SK-N-SH (cell line): ENCODE measurements at regions not wholly inside any gene's neighbourhood (a gene's known extent, or its start where the extent isn't known, plus 50 kb on each side); places are given as distances from the start of the nearest gene placed in this dataset.
A peak's percentile ranks its signal among the peaks of the same experiment; 100 is the strongest.

ENCODE experiments used
- CTCF ChIA-PET: fragments of 300-600, 350-600 bp; formaldehyde crosslinking; extraction: SDS; loops from one replicate; lab custom pipeline; 2021; lab: Yijun Ruan, JAX
- POLR2A ChIA-PET: fragments of 350-600 bp; sonication (Branson Sonifier 250); formaldehyde crosslinking; extraction: SDS; loops from one replicate; lab custom pipeline; 2020; ENCODE audit warnings: antibody characterized with exemption, inconsistent platforms; lab: Yijun Ruan, JAX
- DNase-seq: peaks from one replicate; pipeline ENCODE4 v3.0.0; 2012
- H2AFZ ChIP-seq: fragments of 200-600 bp; sonication (generic); 2 replicates; pipeline ENCODE4 v1.8.1; 2016; ENCODE audit warnings: antibody characterized with exemption, mild to moderate bottlenecking, low read depth
- H3F3A ChIP-seq: fragments of 200-600 bp; sonication (generic); replicated peaks from 2 replicates; pipeline ENCODE3; 2016; ENCODE audit warnings: antibody characterized with exemption, mild to moderate bottlenecking; ENCODE audit not compliant: insufficient read depth
- H3K27ac ChIP-seq, 2 experiments: fragments of 200-500 bp in 1 of 2; fragments of 200-600 bp in 1 of 2; sonication (Bioruptor generic) in 1 of 2; sonication (generic), shearing (Covaris generic) in 1 of 2; 2 replicates each; pipeline versions ENCODE4 v1.5.1 to v1.6.1; 2014 to 2016; ENCODE audit warnings: low read depth in 2 of 2, inconsistent platforms in 1 of 2, low read length in 1 of 2, mild to moderate bottlenecking in 1 of 2, mixed read lengths in 1 of 2
- H3K27me3 ChIP-seq: fragments of 200-600 bp; sonication (generic), shearing (Covaris generic); 2 replicates; pipeline ENCODE4 v1.6.1; 2016; ENCODE audit warnings: mixed run types; ENCODE audit not compliant: insufficient read depth
- H3K36me3 ChIP-seq, 2 experiments: fragments of 200-500 bp in 1 of 2; fragments of 200-600 bp in 1 of 2; sonication (Bioruptor generic) in 1 of 2; sonication (generic) in 1 of 2; replicated peaks in 1 of 2; 2 replicates each; pipeline versions ENCODE3 to v1.5.1; 2014 to 2016; ENCODE audit warnings: low read length in 1 of 2, mild to moderate bottlenecking in 1 of 2; ENCODE audit not compliant: insufficient read depth in 2 of 2, control insufficient read depth in 1 of 2
- H3K4me1 ChIP-seq, 2 experiments: fragments of 200-500 bp in 1 of 2; fragments of 200-600 bp in 1 of 2; sonication (Bioruptor generic) in 1 of 2; sonication (generic), shearing (Covaris generic) in 1 of 2; 2 replicates each; pipeline versions ENCODE4 v1.5.1 to v1.6.1; 2014 to 2016; ENCODE audit warnings: low read depth in 1 of 2, low read length in 1 of 2, mixed run types in 1 of 2; ENCODE audit not compliant: insufficient read depth in 2 of 2, control insufficient read depth in 1 of 2
- H3K4me2 ChIP-seq: fragments of 200-600 bp; sonication (generic), shearing (Covaris generic); 2 replicates; pipeline ENCODE4 v1.6.1; 2017; ENCODE audit warnings: mixed run types
- H3K4me3 ChIP-seq, 2 experiments: fragments of 200-500 bp in 1 of 2; fragments of 200-600 bp in 1 of 2; sonication (Bioruptor generic) in 1 of 2; sonication (generic), shearing (Covaris generic) in 1 of 2; 2 replicates each; pipeline versions ENCODE4 v1.5.1 to v1.8.1; 2014 to 2016; ENCODE audit warnings: low read depth in 2 of 2, inconsistent platforms in 1 of 2, low read length in 1 of 2, mild to moderate bottlenecking in 1 of 2, mixed read lengths in 1 of 2, moderate library complexity in 1 of 2
- H3K79me2 ChIP-seq: fragments of 200-600 bp; sonication (generic); 2 replicates; pipeline ENCODE4 v1.8.1; 2017; ENCODE audit warnings: mild to moderate bottlenecking; ENCODE audit not compliant: insufficient read depth
- H3K9ac ChIP-seq: fragments of 200-600 bp; sonication (generic); 2 replicates; pipeline ENCODE4 v1.6.1; 2017; ENCODE audit warnings: mixed run types
- H3K9me2 ChIP-seq: fragments of 200-600 bp; sonication (generic); 2 replicates; pipeline ENCODE4 v1.6.1; 2017; ENCODE audit warnings: mixed run types
- H3K9me3 ChIP-seq: fragments of 200-600 bp; sonication (generic); 2 replicates; pipeline ENCODE4 v1.6.1; 2017; ENCODE audit warnings: mixed run types, mild to moderate bottlenecking, moderate library complexity
- H4K20me1 ChIP-seq: fragments of 200-600 bp; sonication (generic); 2 replicates; pipeline ENCODE4 v1.6.1; 2017; ENCODE audit warnings: mild to moderate bottlenecking, mixed run types; ENCODE audit not compliant: insufficient read depth
- CHD2 ChIP-seq: fragments of 150-350 bp; IDR thresholded peaks from 2 replicates; pipeline ENCODE4 v1.6.1; 2018; ENCODE audit warnings: low read length; ENCODE audit not compliant: partially characterized antibody
- FOXJ3 ChIP-seq: sonication (generic); formaldehyde crosslinking; IDR thresholded peaks from 2 replicates; pipeline ENCODE4 v1.5.1; 2020; ENCODE audit warnings: mild to moderate bottlenecking, missing genetic modification reagents
- FOXM1 ChIP-seq: IDR thresholded peaks from 2 replicates; pipeline ENCODE4 v1.4.0; 2012; ENCODE audit warnings: low read depth, mild to moderate bottlenecking
- GATA2 ChIP-seq: sonication (generic); formaldehyde crosslinking; IDR thresholded peaks from 2 replicates; pipeline ENCODE4 v1.5.0; 2020; ENCODE audit warnings: mild to moderate bottlenecking, missing genetic modification reagents
- MEF2A ChIP-seq: IDR thresholded peaks from 2 replicates; pipeline ENCODE4 v1.4.0; 2012; ENCODE audit warnings: low read depth, borderline replicate concordance
- MXI1 ChIP-seq: IDR thresholded peaks from 2 replicates; pipeline ENCODE4 v1.6.1; 2012; ENCODE audit warnings: mild to moderate bottlenecking, low read depth, low read length, improper control_type of control experiment
- RAD21 ChIP-seq: IDR thresholded peaks from 2 replicates; pipeline ENCODE4 v1.6.1; 2012; ENCODE audit warnings: mild to moderate bottlenecking, low read length
- RXRA ChIP-seq: IDR thresholded peaks from 2 replicates; pipeline ENCODE4 v1.4.0; 2012; ENCODE audit warnings: low read depth, mild to moderate bottlenecking, borderline replicate concordance
- TCF12 ChIP-seq: IDR thresholded peaks from 2 replicates; pipeline ENCODE4 v1.4.0; 2012
- WGBS: methylation state at CpG from one replicate; pipeline ENCODE4 v1.1.6; 2017; ENCODE audit warnings: low lambda C conversion rate; 5-methylcytosine and 5-hydroxymethylcytosine counted together
- TF ChIP-seq, protein P1 (sequence below): IDR thresholded peaks from 2 replicates; pipeline ENCODE4 v1.6.1; 2012; ENCODE audit warnings: mild to moderate bottlenecking, low read depth, low read length, moderate library complexity
- TF ChIP-seq, protein P2 (sequence below): fragments of 150-350 bp; IDR thresholded peaks from 2 replicates; pipeline ENCODE4 v1.6.1; 2016; ENCODE audit warnings: mild to moderate bottlenecking, low read depth, low read length
- TF ChIP-seq, protein P3 (sequence below): fragments of 200-600 bp; sonication (generic); IDR thresholded peaks from 2 replicates; pipeline ENCODE4 v1.6.1; 2017; ENCODE audit warnings: antibody characterized with exemption, mild to moderate bottlenecking, moderate library complexity

DNA sequence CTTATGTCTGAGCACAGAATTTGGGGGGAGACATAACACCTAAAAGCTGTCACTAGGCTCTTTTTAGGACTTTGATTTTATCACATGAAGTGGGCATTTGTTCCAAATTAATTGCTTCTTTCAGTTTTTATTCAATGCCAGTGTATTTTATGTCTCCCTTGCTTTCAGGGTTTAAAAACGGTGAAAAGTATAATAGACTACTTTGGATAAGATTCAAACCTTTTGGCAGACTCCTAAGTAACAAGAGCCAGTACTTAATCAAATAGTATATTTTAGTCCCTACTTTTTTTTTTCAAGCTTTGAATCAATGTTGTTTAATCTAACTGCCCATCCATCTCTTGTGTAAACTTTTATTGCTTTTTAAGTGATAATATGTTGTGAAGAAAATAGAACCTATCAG is 847.2 kb upstream of the DPPA4 start:
- Histone ChIP-seq H3K4me2 (no peak overlapping the region), H3K9me3 (peaks cover 4% of the 10 kb centered on the region; the same call in 1 of the 2 replicates), H3K27me3 (no peaks in the 10 kb centered on the region), H4K20me1 (no peaks in the 10 kb centered on the region), H3K4me1 (no peaks in the 10 kb centered on the region; a peak in 1 of 4 replicates), H3K79me2 (no peaks in the 10 kb centered on the region; the same call in 1 of the 2 replicates), H3K9ac (no peak overlapping the region), H3K9me2 (no peaks in the 10 kb centered on the region), H3K36me3 (no peaks in the 10 kb centered on the region), H2AFZ (peak overlapping the region; percentile 67; the same call in 1 of the 2 replicates), H3K4me3 (no peak overlapping the region), H3K27ac (no peak overlapping the region), H3F3A (no peaks in the 10 kb centered on the region)
- 26% methylated on average over 1 of the region's 1 CpG for WGBS
- POLR2A ChIA-PET = no interaction called here
- DNase-seq = no peak
- CTCF ChIA-PET = no interaction called here
- TF ChIP-seq MXI1 (no peak), FOXJ3 (CRISPR knock-in tag) (no peak), MEF2A (no peak), TCF12 (no peak), FOXM1 (no peak), GATA2 (CRISPR knock-in tag) (no peak), CHD2 (no peak), RAD21 (no peak), RXRA (no peak)
- TF ChIP-seq, protein P1, sequence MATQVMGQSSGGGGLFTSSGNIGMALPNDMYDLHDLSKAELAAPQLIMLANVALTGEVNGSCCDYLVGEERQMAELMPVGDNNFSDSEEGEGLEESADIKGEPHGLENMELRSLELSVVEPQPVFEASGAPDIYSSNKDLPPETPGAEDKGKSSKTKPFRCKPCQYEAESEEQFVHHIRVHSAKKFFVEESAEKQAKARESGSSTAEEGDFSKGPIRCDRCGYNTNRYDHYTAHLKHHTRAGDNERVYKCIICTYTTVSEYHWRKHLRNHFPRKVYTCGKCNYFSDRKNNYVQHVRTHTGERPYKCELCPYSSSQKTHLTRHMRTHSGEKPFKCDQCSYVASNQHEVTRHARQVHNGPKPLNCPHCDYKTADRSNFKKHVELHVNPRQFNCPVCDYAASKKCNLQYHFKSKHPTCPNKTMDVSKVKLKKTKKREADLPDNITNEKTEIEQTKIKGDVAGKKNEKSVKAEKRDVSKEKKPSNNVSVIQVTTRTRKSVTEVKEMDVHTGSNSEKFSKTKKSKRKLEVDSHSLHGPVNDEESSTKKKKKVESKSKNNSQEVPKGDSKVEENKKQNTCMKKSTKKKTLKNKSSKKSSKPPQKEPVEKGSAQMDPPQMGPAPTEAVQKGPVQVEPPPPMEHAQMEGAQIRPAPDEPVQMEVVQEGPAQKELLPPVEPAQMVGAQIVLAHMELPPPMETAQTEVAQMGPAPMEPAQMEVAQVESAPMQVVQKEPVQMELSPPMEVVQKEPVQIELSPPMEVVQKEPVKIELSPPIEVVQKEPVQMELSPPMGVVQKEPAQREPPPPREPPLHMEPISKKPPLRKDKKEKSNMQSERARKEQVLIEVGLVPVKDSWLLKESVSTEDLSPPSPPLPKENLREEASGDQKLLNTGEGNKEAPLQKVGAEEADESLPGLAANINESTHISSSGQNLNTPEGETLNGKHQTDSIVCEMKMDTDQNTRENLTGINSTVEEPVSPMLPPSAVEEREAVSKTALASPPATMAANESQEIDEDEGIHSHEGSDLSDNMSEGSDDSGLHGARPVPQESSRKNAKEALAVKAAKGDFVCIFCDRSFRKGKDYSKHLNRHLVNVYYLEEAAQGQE = no peak
- TF ChIP-seq, protein P2, sequence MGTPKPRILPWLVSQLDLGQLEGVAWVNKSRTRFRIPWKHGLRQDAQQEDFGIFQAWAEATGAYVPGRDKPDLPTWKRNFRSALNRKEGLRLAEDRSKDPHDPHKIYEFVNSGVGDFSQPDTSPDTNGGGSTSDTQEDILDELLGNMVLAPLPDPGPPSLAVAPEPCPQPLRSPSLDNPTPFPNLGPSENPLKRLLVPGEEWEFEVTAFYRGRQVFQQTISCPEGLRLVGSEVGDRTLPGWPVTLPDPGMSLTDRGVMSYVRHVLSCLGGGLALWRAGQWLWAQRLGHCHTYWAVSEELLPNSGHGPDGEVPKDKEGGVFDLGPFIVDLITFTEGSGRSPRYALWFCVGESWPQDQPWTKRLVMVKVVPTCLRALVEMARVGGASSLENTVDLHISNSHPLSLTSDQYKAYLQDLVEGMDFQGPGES = no peak
- TF ChIP-seq, protein P3, sequence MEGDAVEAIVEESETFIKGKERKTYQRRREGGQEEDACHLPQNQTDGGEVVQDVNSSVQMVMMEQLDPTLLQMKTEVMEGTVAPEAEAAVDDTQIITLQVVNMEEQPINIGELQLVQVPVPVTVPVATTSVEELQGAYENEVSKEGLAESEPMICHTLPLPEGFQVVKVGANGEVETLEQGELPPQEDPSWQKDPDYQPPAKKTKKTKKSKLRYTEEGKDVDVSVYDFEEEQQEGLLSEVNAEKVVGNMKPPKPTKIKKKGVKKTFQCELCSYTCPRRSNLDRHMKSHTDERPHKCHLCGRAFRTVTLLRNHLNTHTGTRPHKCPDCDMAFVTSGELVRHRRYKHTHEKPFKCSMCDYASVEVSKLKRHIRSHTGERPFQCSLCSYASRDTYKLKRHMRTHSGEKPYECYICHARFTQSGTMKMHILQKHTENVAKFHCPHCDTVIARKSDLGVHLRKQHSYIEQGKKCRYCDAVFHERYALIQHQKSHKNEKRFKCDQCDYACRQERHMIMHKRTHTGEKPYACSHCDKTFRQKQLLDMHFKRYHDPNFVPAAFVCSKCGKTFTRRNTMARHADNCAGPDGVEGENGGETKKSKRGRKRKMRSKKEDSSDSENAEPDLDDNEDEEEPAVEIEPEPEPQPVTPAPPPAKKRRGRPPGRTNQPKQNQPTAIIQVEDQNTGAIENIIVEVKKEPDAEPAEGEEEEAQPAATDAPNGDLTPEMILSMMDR = no peak
